NCI-H1417 treated with DMSO at 0.1 percent for 48 hours (cell line): ENCODE measurements at regions not wholly inside any gene's neighbourhood (a gene's known extent, or its start where the extent isn't known, plus 50 kb on each side); places are given as distances from the start of the nearest gene placed in this dataset.
"Not testable (repeated sequence)": the region's sequence is repeated elsewhere in the genome, so short reads cannot be mapped to it uniquely, and the experiment has no call there.

Experiments used
- DNase-seq: peaks from one replicate; lab custom pipeline; 2025; lab: John Stamatoyannopoulos, UW

DNA sequence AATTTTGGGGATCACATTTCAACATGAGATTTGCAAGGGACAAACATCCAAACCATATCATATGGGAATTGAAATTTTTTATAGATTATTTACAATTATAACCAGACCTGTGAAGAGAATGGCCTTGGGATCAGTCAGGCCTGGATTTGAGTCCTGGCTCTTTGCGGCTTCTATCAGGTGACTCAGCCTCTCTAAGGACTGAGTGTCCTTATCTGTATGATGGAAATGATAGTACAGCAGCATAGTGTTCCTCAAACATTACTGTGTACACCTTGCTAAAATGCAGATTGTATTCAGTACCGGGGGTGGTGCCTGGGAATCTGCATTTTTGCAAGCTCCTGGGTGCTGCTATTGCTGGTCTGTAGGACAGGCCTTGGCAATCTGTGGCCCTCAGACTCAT is 206.7 kb upstream of the PROK2 start:
- no peak for DNase-seq

DNA sequence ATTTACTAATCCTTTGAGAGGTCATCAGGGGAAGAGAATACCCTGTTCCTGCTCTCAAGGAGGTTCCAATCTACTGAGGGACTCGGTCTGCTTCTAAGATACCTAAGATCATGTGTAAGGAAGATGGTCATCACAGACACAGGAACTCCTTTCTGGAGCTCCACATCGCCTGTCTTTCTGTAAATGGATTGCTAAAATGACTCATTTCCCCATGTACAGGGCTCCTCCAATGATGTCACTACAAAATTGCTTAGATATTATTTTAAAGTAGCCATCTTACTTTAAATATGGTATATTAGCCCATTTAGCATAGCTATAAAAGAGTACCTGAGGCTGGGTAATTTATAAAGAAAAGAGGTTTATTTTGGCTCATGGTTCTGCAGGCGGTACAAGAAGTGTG is 206.1 kb upstream of the PROK2 start:
- DNase-seq = no peak

DNA sequence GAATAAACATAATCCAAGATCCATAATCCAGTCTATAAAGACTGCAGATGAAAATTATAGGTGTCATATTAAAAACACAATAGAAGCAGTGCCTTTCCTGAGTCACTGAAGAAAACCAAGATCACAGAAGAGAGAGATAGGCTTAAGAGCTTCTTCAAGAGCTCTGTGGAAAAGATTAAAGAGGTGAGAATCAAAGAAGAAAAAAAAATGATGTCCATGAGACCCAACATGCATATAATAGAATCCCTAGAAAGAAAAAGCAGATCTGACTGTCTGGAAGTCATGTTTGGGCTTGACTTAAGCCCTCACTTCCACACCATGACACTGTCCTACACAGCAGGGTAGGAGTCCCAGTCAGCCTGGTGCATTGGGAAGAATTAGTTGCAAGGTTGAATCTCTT is 205.6 kb upstream of the PROK2 start:
- no peak for DNase-seq

DNA sequence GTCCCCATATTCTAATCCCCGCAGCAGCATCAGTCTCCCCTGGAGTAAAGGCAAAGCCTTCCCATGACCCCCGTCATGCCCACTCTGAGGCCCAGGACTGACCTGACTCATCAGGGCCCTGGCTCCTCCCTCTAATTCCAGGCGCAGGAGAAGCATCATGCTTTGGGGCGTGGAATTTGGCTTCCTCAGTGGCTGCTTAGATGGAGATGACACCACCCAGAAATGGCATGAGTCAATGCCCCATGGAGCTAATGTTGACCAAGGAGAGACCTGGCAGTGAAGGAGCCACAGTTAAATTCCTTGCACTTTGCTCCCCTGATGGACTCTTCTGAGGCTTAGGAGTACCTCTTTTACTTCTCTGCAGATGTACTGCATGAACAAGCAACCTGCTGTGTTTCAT is 204.2 kb upstream of the PROK2 start:
- DNase-seq = no peak

DNA sequence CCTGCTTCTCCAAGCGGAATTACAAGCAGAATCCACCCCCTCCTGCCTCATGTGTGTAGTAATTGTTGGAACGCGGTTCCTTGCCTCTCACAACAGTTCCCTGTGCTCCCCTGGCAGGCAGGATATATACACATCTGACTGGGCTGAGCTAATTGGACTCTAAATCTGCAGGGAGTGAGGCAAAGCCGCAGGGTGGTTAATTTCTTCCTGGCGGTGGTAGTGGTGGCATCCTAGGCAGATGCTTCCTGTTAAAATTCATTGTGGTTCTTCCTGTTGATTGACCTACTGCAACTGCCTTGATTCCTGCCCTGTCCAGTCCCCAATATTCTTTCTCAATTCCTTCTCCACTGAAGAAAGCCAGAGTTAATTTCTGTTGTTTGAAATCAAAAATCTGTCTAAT is 202.9 kb upstream of the PROK2 start:
- no peak for DNase-seq

DNA sequence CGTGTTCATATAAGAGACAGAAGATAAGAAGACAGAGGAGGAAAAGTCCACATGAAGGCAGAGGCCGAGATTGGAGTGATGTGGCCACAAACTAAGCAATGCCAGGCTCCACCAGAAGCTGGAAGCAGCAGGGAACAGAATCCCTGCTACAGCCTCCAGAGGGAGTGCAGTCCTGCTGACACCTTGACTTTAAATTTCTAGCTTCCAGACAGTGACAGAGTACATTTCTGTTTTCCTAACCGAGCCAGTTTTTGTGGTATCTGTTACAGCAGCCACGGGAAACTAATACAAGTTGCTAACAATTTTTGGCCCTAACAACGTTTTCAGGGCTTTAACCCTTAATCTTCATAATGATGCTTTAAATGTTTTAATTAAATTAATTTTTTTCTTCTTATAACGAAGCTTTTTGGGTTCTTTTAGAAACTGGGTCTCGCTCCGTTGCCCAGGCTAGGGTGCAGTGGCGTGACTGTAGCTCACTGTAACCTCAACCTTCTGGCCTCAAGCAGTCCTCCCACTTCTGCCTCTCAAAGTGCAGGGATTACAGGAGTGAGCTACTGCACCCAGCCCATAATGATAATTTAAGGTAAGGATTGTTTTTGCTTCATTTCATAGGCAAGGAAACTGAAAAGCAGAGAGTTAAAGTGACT is 202.3 kb upstream of the PROK2 start:
- no peak for DNase-seq

DNA sequence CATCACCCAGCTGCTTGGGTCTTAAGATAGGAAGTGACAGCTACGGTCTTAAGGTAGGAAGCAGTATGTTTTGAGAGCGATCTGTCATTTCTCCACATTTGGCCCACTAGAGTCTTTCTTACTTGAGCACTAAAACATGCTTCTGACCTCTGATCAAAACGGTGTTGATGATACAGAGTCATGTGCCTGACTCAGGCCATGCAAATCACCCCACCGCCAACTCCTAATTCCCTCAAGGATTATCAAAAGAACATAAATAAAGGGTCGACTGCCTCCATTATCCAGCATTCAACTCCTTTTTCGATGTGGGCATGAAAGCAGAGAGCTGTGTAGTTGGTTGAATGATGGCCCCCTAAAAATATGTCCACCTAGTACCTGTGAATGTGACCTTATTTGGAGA is 201.7 kb upstream of the PROK2 start:
- DNase-seq = no peak

DNA sequence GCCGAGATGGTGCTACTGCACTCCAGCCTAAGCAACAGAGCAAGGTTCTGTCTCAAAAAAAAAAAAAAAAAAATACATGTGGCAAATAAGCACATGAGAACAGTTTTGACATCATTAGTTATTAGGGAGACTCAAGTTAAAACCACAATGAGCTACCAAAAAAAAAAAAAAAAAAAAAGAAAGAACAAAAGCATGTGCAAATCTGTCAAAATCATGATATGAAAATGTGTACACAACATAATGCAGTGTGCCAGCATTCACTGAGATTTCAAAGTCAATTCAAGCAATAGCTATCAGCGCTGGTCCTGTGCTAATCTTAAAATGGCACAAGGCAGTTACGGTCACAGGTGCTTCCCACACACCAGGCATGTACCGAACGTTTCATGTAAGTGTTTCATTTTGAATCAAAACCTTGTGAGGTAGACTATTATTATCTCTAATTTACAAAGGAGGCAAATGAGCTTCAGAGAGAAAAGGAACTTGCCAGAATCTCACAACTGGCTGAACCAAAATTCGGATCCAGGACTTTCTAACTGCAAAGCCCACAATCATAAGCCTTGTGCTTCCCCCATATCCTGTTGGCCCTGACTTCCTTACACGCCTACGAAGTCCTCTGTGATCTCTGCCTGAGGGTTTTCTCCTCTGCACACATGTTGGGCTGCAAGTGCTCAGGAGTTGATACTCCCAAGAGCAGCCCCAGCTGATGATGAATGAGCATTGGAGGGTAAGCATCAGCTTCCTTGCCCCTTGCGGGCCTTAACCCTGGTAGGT is 200.1 kb upstream of the PROK2 start:
- no peak for DNase-seq

DNA sequence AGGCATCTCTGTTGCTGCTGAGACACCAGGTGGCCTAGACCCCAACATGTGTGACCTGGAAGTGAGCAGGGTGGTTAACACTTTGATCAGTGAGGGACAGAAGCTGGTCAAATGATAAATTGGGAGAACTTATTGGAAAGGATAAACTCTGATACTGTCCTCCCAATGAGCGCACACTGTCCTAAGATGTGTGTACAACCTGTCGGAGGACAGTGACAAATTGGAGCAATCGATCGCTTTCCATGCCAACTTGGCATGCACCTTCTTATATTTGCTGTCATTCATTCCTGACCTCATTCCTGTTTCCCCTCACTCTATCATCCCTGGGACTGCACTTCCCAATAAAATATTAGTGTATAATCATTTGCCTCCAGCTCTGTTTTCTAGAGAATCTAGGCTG is 198.7 kb upstream of the PROK2 start:
- no peak for DNase-seq

DNA sequence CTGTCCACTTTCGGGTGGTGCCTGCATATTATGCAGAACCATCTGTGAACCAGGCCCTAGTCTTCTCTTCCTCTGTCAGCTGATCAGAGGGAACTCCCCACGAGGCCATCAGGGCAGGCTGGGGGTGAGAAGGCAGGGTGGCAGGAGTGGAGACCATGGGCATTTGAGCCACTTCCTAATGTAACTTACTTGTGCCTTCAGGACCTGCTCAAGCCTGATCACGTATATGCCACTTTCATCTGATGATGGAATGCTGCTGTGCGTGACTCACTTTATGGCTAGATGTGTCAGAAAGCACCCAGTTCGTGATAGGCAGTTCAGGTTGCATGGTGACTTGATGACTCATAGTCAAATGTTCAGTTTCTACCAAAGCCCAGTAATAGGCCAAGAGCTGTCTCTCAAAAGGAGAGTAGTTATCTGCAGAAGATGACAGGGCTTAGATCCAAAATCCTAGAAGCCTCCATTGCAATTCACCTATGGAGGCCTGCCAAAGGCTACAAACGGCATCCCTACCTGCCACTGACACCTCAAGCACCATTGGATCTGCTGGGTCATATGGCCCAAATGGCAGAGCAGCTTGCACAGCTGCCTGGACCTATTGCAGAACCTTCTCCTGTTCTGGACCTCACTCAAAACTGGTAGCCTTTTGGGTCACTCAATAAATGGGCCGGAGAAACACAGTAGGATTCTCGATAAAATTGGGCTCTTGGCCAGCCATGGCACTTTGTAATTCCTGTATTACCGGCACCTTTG is 197.7 kb upstream of the PROK2 start:
- not testable (repeated sequence) for DNase-seq

DNA sequence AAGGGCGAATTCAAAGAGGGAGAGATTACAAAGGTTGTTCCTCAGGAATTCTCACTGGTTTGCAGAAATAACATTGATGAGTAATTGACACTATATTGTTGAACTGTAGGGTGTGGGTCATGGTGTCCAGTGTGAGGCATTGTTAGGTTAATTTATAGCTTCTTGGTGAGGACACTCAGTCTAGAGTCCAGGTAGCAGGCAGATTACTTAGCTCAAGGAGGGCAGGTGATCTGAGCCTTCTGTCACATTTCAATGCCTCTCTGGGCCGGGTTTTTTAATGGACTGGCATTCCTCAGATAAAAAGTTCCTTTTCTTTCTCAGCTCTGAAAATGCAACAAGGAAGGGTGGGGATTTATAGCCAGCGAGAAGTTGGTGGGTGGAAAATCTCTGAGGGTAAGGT is 194.2 kb upstream of the PROK2 start:
- no peak for DNase-seq

DNA sequence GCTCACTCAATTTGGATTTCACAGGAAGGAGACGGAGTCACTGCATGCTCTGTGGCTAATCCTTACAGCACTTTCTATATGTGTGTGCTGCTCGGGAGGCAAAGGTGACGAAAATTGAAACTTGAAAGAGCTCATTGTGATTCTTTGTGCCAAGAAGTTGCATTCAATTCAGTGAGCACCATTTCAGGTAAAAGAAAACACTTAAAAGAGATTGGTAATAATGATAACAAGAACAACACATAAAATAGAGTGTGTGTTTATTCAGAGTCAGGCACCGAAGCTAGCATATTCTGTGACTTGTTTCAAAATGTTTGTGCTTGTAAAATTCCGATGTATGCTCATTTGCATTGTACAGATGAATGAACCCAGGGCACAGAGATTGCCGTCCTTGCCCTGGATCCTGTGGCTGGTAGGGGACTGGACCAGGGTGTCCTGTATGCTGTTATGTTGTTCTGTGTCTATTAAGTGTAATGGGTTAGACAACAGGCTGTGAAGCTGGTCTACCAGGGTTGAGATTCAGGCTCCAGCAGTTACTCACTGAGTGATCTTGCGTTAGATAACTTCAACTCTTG is 193.3 kb upstream of the PROK2 start:
- no peak for DNase-seq

DNA sequence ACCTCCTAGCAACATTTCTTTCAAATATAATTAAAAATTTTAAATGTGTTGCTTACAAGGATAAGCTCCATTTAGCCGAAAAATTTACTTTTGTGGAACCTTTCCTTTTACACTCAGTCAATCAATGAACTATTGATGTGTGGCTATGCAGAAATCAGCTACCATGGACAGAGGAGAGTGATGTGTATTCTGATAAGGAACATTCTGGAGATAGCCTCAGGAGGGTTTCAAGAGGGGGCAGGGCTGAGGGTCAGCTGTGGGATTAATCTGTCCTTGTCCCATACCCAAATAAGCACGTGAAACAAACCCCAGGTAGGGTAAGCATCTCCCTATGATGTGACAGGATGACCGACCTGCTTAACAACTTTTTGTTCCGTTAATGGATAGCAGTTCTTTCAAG is 192.6 kb upstream of the PROK2 start:
- no peak for DNase-seq

DNA sequence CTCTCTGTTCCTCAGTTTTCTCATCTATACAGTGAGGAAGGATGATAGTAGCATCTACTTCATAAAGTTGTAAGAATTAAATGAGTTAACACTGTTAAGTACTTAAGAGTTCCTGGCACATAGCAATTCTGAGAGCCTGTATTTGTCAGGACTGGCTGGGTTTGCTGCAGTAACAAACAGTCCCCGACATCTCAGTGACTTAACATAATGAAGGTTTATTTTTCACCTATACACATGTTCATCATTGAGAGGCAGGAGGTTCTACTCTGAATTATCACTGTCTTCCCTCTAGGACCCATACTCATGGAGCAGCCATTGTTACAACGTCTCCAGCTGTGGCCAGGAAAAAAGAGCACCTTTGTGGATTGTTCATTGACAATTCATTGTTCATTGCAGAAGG is 190.6 kb upstream of the PROK2 start:
- no peak for DNase-seq

DNA sequence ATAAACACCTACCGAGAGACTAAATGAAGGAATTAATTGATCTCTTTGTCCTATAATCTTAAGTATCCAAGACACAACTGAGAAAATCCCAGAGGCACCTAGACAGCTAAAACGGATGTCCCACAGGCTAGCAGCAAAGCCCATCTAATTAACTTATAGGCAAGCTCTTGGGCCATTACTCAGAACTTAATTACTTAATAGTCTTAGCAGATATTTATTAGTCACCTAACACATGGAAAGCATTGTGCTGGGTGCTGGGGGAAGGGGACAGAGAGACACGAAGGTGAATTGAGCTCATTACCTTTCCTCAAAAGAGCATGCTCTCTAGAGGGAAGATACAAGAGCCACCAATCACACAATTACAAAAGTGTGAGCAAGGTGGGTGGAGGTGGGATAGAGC is 189.8 kb upstream of the PROK2 start:
- DNase-seq = no peak

DNA sequence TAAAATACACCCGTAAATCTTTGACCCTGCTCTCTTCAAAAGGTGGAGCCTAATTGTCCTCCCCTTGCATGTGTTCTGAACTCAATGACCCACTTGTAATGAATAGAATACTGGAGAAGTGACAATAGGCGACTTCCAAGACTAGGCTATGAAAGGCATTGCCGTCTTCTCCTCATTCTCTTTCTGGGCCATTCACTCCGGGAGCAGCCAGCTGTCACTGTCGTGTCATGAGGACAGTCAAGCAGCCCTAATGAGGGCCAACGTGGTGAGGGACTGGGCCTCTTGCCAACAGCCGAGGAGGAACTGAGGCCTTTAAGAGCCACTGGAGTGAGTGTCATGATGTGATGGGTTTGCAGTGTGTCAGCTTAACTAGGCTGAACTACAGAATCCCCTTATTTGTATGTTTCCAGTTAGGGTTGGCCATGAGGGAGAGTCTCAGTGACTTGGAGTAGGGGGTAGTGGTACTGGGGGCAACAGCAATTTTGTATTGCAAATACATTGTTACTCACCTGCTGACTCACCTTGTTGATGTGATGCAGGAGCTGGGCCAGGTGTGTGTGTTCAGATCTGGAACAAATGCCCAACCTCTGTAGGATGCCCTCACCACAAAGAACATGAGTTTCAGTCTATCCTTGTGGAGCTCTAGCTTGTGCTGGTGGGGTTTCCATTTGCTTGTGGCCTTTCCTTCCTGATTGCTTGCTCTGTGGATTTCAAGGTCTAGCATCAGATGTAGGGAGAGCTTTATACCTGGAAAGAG is 188.5 kb upstream of the PROK2 start:
- DNase-seq = no peak

DNA sequence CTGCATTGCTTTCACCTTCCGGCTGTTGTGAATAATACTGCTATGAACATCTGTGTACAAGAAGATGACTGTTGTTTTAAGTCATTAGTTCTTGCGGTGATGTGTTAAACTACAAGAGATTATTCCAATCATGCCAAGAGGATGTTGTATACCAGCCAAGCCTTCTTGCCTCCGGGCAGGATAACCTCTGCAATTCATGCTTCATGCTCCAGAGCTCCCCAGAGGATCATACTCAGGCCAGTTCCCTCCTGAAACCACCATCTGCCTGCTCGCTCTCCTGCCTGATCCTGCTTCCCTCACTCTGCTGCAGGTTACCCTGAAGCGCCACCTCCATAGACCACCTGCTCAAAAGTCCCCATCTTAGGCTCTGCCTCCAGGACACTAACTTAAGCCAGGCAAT is 187.1 kb upstream of the PROK2 start:
- DNase-seq = no peak

DNA sequence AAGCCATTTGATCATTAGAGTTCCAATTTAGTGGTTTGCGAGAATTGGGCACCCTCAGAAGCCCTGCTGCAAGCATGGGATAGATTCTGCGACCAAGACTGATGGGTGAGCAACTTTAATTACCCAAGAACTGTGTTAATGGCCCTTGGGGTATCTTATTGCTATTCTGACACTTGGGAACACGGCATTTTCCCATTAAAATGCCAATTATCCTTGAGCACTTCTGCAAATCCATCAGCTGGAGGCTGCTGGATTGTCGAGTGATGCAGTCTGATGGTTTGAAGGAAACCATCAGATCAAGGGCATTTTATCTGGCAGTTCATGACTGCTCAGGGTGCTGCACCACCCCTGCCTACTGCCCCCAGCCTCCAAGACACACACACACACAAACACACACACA is 183.6 kb upstream of the PROK2 start:
- no peak for DNase-seq

DNA sequence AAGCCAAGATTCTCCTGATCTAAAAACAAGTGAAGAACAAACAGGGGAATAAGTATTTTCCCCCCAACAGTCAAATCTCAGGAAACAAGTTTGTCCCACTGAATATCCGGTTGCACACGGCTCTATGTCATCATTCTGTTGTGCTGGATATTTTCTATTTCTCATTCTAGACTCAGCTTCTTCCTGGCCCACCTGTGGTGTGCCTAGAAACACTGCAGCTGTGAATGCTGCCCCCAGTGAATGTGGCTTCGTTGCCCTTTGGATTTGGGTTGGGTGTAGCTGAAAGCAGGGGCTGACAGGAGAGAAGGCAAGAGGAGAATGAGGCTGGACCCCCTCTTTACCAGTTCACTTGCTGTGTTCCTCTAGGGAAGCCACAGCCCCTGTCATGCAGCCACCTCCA is 181.2 kb upstream of the PROK2 start:
- no peak for DNase-seq

DNA sequence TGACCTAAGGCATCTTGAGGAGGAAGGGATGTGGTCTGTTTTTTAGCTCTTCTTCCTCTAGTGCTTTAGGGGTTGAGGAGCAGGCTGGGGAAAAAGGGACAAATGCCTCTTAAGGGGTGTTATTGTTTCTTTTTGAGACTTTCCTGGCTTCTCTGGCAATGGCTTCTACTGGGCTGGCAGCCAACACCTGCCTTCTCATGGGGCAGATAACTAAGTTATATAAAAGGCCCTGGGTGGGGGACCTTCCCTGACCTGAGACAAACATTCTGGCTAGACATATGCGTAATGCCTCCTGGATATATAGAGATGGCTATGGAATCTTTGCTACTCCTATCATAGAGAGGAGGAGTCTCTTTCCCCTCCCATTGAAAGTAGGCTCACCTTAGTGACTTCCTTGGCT is 179.2 kb upstream of the PROK2 start:
- DNase-seq = no peak

DNA sequence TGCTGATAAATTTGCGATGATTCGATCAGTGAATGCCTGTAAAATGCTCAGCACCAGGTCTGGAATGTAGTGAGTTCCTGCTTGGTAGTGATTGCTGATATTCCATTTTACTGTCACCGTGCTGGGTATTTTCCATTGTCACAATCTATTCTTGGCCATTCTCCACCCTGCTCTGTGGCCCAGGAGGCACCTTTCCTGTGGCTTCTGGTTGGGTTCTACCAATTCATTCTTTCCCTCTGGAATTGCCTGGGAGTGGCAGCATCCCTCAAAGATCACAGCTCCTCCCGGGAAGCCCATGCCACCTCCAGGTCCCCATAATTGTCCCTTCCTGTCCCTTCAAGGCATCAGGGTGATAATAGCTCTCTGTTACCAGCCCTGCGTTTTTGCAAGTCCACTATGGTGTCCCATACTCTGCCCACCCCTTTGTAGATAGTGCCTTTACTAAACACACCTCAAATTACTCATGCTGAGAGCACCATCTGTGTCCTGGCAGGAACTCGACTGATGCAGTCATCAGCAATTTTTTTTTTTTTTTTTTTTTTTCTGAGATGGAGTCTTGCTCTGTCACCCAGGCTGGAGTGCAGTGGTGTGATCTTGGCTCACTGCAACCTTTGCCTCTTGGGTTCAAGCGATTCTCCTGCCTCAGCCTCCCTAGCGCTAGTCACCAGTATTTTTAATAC is 177.8 kb upstream of the PROK2 start:
- DNase-seq = no peak

DNA sequence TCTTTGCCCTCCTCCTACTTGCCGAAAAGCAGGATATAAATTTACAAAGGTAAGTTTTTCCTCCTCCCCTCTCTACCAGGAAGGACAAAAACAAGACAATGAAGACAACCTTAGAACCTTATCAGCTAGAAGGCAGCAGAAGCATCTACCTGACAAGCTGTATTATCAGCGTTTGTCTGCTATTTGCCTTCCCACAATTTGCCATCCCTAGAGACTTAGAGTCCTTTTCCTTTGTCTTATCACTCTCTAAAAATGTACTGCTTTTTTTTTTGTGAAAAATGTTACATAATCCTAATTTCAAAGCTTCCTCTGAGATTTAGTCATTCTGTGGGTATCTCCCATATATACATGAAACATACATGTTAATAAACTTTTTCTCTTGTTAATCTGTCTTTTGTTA is 176.9 kb upstream of the PROK2 start:
- DNase-seq = no peak
